ENCODE measurements at regions not wholly inside any gene's neighbourhood (a gene's known extent, or its start where the extent isn't known, plus 50 kb on each side); places are given as distances from the start of the nearest gene placed in this dataset.

GRCh38 chr6:147869869-147870268 is 361.4 kb downstream of the SAMD5 start:
- no peak for TF ChIP-seq CTCF (IDR thresholded peaks at IDR 0.05; ENCODE audit: low read length)
- no peak for TF ChIP-seq EZH2 (IDR thresholded peaks at IDR 0.05; ENCODE audit: borderline replicate concordance, low read length)

Data from OCI-LY1 (cell line).